ENCODE measurements at regions not wholly inside any gene's neighbourhood (a gene's known extent, or its start where the extent isn't known, plus 50 kb on each side); places are given as distances from the start of the nearest gene placed in this dataset.

DNA sequence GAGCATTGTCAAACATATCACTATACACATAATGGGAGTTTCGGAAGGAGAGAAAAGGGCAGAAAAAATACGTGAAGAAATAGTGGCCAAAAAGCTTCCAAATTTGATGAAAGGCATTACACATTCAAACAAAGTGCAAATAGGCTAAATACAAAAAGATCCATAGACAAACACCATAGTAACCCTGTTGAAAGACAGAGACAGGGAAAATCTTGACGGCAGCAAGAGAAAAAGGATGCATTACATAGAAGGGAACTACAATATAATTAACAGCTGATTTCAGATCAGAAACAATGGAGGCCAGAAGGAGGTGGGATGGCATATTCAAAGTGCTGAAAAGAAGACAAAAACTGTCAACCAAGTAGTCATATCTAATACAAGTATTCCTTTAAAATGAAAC lies 170.8 kb downstream of the MRPL14 start:
- H3K27me3 ChIP-seq = no peaks in the 10 kb centered on the region
- no peak overlapping the region for H3K4me3 ChIP-seq
- ATAC-seq = no peak
- intact Hi-C loops (cut with DNase I; ENCODE audit: low total_unique reads) (no loop called here), in situ Hi-C loops (cut with MboI; ENCODE audit: low sequenced_read_pairs in 4 of 4) (loop anchor here in 1 of 4 donors (10.0 kb wide), 1 partner anchor 192 kb away; no protein-coding TSS in a partner anchor)
- TF ChIP-seq CTCF (IDR thresholded peaks at IDR 0.05 in 4 of 5, conservative IDR thresholded peaks at IDR 0.05 in 1 of 5) (no peak), POLR2A (IDR thresholded peaks at IDR 0.05) (no peak)
- H3K4me1 ChIP-seq = peaks cover 14 to 16% of the 10 kb centered on the region in 2 donors
- peak overlapping the region in 2 of 4 donors; percentile 16 to 97 for H3K27ac ChIP-seq
- no peaks in the 10 kb centered on the region for H3K36me3 ChIP-seq
- DNase-seq = no peak
- H3K9me3 ChIP-seq = no peaks in the 10 kb centered on the region

- Histone ChIP-seq H3K4me1 (peaks cover 14 to 16% of the 10 kb centered on the region in 2 donors), H3K4me3 (peak overlapping the region in 2 of 4 donors; percentile 1 to 24), H3K27me3 (no peaks in the 10 kb centered on the region), H3K36me3 (no peaks in the 10 kb centered on the region), H3K9me3 (no peaks in the 10 kb centered on the region), H3K27ac (peak overlapping the region; percentile 85 to 97 (median 88))
- in situ Hi-C loops (cut with MboI; ENCODE audit: low sequenced_read_pairs in 4 of 4) = loop anchor here in 1 of 4 donors (10.0 kb wide), 1 partner anchor 190 kb away; no protein-coding TSS in a partner anchor
- ATAC-seq (peak; percentile 72 to 76), DNase-seq (peak; percentile 42 to 95)
- intact Hi-C loops (cut with DNase I; ENCODE audit: low total_unique reads) = loop anchor here (1.0 to 5.0 kb wide), 3 partner anchors 35 to 157 kb away; no protein-coding TSS in a partner anchor
- no peak for TF ChIP-seq CTCF (IDR thresholded peaks at IDR 0.05 in 4 of 5, conservative IDR thresholded peaks at IDR 0.05 in 1 of 5)
- TF ChIP-seq POLR2A (IDR thresholded peaks at IDR 0.05) = peak; percentile 67 to 68
These were observed 172.7 kb downstream of the MRPL14 start for GRCh38 chr6:43954311-43955131.

DNA sequence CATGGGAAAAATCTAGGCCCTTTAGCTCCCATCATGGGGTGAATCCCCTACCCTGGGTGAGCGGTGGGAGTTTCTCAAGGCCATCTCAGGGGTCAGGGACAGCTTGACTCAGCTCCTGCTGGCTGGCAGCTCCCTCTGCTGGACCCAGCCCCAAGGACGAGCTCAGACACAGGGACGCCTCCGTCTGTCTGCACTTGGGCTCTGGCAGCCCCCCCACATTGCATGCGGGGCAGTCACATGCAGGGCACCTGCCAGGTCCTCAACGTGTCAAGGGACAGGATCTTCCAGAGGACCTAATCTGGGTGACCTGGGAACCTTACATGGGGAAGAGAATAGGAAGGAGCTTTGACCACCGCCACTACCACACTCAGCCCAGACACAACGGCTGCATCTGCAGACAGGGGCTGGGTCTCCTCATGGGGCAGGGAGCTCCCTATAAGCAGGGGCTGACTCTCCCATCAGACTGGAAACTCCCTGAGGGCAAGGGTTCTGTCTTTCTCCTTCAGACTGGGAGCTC lies 173.4 kb downstream of the MRPL14 start:
- ATAC-seq (peak; percentile 66 to 67), DNase-seq (peak; percentile 44 to 96)
- Histone ChIP-seq H3K27me3 (no peaks in the 10 kb centered on the region), H3K4me1 (peaks cover 14 to 16% of the 10 kb centered on the region in 2 donors), H3K27ac (peak overlapping the region; percentile 85 to 97 (median 88)), H3K36me3 (no peaks in the 10 kb centered on the region), H3K9me3 (no peaks in the 10 kb centered on the region), H3K4me3 (no peak overlapping the region)
- in situ Hi-C loops (cut with MboI; ENCODE audit: low sequenced_read_pairs in 4 of 4) = loop anchor here in 1 of 4 donors (10.0 kb wide), 1 partner anchor 189 kb away; no protein-coding TSS in a partner anchor
- TF ChIP-seq CTCF (IDR thresholded peaks at IDR 0.05 in 4 of 5, conservative IDR thresholded peaks at IDR 0.05 in 1 of 5) = peak in 3 of 5 experiments; percentile 30 to 59 (median 44)
- no peak for TF ChIP-seq POLR2A (IDR thresholded peaks at IDR 0.05)
- intact Hi-C loops (cut with DNase I; ENCODE audit: low total_unique reads) = loop anchor here (1.0 to 5.0 kb wide), 7 partner anchors 35 to 285 kb away; partner anchors contain the start of gene VEGFA

- intact Hi-C loops (cut with DNase I; ENCODE audit: low total_unique reads) (loop anchor here (1.0 to 5.0 kb wide), 5 partner anchors 96 to 284 kb away; partner anchors contain the start of gene VEGFA), in situ Hi-C loops (cut with MboI; ENCODE audit: low sequenced_read_pairs in 4 of 4) (loop anchor here in 1 of 4 donors (10.0 kb wide), 1 partner anchor 188 kb away; no protein-coding TSS in a partner anchor)
- Histone ChIP-seq H3K27ac (peak overlapping the region; percentile 85 to 97 (median 88)), H3K36me3 (no peaks in the 10 kb centered on the region), H3K9me3 (no peaks in the 10 kb centered on the region), H3K4me3 (no peak overlapping the region), H3K4me1 (peaks cover 14 to 21% of the 10 kb centered on the region in 2 donors), H3K27me3 (no peaks in the 10 kb centered on the region)
- TF ChIP-seq POLR2A (IDR thresholded peaks at IDR 0.05) (no peak), CTCF (IDR thresholded peaks at IDR 0.05 in 4 of 5, conservative IDR thresholded peaks at IDR 0.05 in 1 of 5) (no peak)
- ATAC-seq (no peak), DNase-seq (no peak)
These were observed 174.0 kb downstream of the MRPL14 start for GRCh38 chr6:43953256-43953655.
